Karpas-422 (cell line): ENCODE measurements at regions not wholly inside any gene's neighbourhood (a gene's known extent, or its start where the extent isn't known, plus 50 kb on each side); places are given as distances from the start of the nearest gene placed in this dataset.
"Not testable (repeated sequence)": the region's sequence is repeated elsewhere in the genome, so short reads cannot be mapped to it uniquely, and the experiment has no call there.

ENCODE experiments used
- DNase-seq: peaks from one replicate; pipeline ENCODE4 v3.0.0-alpha.2; 2015
- H2AFZ ChIP-seq: fragments of 200-600 bp; sonication (generic); 2 replicates; pipeline ENCODE4 v1.6.1; 2014; ENCODE audit warnings: antibody characterized with exemption, low read length, mixed read lengths
- H3K27ac ChIP-seq: fragments of 200-600 bp; sonication (generic); 2 replicates; pipeline ENCODE4 v1.5.1; 2014; ENCODE audit warnings: mild to moderate bottlenecking, low read length, moderate library complexity
- H3K27me3 ChIP-seq: fragments of 200-600 bp; sonication (generic); 2 replicates; pipeline ENCODE4 v1.6.1; 2014; ENCODE audit warnings: low read length, mixed read lengths
- H3K36me3 ChIP-seq: fragments of 200-600 bp; sonication (generic); 2 replicates; pipeline ENCODE4 v1.6.1; 2014; ENCODE audit warnings: low read length, mixed read lengths; ENCODE audit not compliant: insufficient read depth
- H3K4me1 ChIP-seq: fragments of 200-600 bp; sonication (generic); 2 replicates; pipeline ENCODE4 v1.6.1; 2014; ENCODE audit warnings: mild to moderate bottlenecking, low read length, mixed read lengths
- H3K4me2 ChIP-seq: fragments of 200-600 bp; sonication (generic); 2 replicates; pipeline ENCODE4 v1.6.1; 2014; ENCODE audit warnings: low read length, low read depth, mild to moderate bottlenecking; ENCODE audit not compliant: poor library complexity, severe bottlenecking
- H3K4me3 ChIP-seq: fragments of 200-600 bp; sonication (generic); 2 replicates; pipeline ENCODE4 v1.5.1; 2014; ENCODE audit warnings: mild to moderate bottlenecking, antibody characterized with exemption, low read length, mixed read lengths
- H3K79me2 ChIP-seq: fragments of 200-600 bp; sonication (generic); 2 replicates; pipeline ENCODE4 v1.6.1; 2014; ENCODE audit warnings: mild to moderate bottlenecking, low read length, mixed read lengths
- H3K9ac ChIP-seq: fragments of 200-600 bp; sonication (generic); 2 replicates; pipeline ENCODE4 v1.6.0; 2014; ENCODE audit warnings: low read length
- H3K9me2 ChIP-seq: fragments of 200-600 bp; sonication (generic), shearing (Covaris generic); replicated peaks from 2 replicates; pipeline ENCODE4 v1.6.0; 2014; ENCODE audit warnings: mild to moderate bottlenecking, low read length, moderate library complexity; ENCODE audit not compliant: insufficient read depth
- H3K9me3 ChIP-seq: fragments of 300-700, 200-600 bp; sonication (generic); 2 replicates; pipeline ENCODE4 v1.6.1; 2014; ENCODE audit warnings: low read length, mixed read lengths
- H4K20me1 ChIP-seq: fragments of 200-600 bp; sonication (generic); 2 replicates; pipeline ENCODE4 v1.6.1; 2014; ENCODE audit warnings: mild to moderate bottlenecking, antibody characterized with exemption, low read length, low read depth; ENCODE audit not compliant: insufficient read depth

GRCh38 chr6:6741264-6741663 is 152.7 kb downstream of the LY86 start:
- no peaks in the 10 kb centered on the region for H4K20me1 ChIP-seq
- no peak overlapping the region for H2AFZ ChIP-seq
- H3K79me2 ChIP-seq = no peaks in the 10 kb centered on the region
- no peaks in the 10 kb centered on the region; the same call in 1 of the 2 replicates for H3K27me3 ChIP-seq
- DNase-seq = no peak
- H3K9me3 ChIP-seq = no peaks in the 10 kb centered on the region
- H3K27ac ChIP-seq = no peak overlapping the region
- no peaks in the 10 kb centered on the region for H3K4me1 ChIP-seq
- no peak overlapping the region for H3K4me2 ChIP-seq
- H3K9me2 ChIP-seq = no peaks in the 10 kb centered on the region
- H3K4me3 ChIP-seq = no peak overlapping the region
- no peaks in the 10 kb centered on the region for H3K36me3 ChIP-seq
- no peak overlapping the region for H3K9ac ChIP-seq

DNA sequence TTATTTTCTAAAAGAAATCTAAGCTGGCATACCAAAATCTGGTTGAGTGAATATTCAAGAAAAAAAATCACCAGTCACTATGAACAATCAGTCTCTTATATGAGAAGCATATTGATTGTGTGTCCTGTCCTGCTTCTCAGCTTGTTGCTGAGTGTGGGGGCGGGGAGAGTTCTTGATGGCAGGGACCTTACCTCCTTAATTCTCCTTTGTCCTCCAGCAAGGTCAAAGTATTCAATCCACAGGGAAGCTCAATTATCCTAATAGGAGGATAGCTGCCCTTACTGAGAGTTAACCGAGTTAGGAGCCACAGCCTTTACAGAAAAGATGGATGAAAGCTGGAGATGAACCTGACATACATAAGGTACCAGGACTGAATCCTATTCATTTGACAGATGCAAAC is 154.0 kb downstream of the LY86 start:
- Histone ChIP-seq H3K9me2 (no peaks in the 10 kb centered on the region), H3K36me3 (no peaks in the 10 kb centered on the region), H3K4me1 (no peaks in the 10 kb centered on the region), H2AFZ (no peak overlapping the region), H3K79me2 (no peaks in the 10 kb centered on the region), H3K9ac (no peak overlapping the region), H3K4me3 (no peak overlapping the region), H3K4me2 (no peak overlapping the region), H3K27me3 (no peaks in the 10 kb centered on the region; the same call in 1 of the 2 replicates), H4K20me1 (no peaks in the 10 kb centered on the region), H3K9me3 (no peaks in the 10 kb centered on the region), H3K27ac (no peak overlapping the region)
- no peak for DNase-seq

GRCh38 chr6:6744551-6744950 is 156.0 kb downstream of the LY86 start:
- Histone ChIP-seq H3K9ac (no peak overlapping the region), H3K4me3 (no peak overlapping the region), H2AFZ (no peak overlapping the region), H3K9me2 (no peaks in the 10 kb centered on the region), H3K9me3 (no peaks in the 10 kb centered on the region), H3K4me2 (no peak overlapping the region), H3K4me1 (no peaks in the 10 kb centered on the region), H4K20me1 (no peaks in the 10 kb centered on the region), H3K36me3 (no peaks in the 10 kb centered on the region), H3K27ac (no peak overlapping the region), H3K79me2 (no peaks in the 10 kb centered on the region), H3K27me3 (no peaks in the 10 kb centered on the region)
- DNase-seq = no peak

- H4K20me1 ChIP-seq, H3K4me2 ChIP-seq, H3K27me3 ChIP-seq, H2AFZ ChIP-seq, H3K36me3 ChIP-seq, H3K9me3 ChIP-seq, H3K4me1 ChIP-seq, H3K9ac ChIP-seq, H3K4me3 ChIP-seq, H3K9me2 ChIP-seq, DNase-seq, H3K79me2 ChIP-seq, H3K27ac ChIP-seq: not testable (repeated sequence)
Measured at GRCh38 chr6:6745637-6746332, 157.3 kb downstream of the LY86 start.

DNA sequence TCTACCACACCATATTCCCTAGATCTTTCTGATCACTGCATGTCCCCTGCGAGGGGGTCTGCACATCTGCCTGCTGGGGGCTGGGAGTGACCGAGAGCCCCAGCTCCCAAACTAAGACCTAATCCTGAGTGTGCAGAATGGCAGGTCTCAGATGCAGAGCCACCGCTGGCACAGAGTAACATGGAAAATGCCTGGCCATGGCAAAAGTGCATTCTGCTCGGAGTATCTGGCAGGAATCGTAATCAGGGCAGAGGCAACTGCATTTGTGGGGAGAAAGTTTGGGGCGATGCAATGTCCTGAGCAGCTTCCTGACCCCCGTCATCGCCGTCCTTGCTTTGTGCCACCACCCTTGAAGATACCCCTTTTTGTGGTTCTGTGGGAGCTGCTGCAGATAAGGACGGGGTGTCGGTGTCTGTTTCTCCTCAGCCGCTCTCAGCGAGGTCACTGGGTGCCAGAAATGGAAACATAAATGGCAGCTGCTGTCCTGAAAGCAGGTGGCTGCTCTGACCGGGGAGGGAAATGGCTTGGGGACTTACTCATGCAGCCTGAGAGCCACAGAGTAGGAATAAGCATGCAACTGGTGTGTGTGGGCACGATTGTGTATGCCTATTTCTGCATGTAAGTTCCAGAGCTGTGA is 157.9 kb downstream of the LY86 start:
- Histone ChIP-seq H3K27ac (no peak overlapping the region), H3K9ac (no peak overlapping the region), H3K79me2 (no peaks in the 10 kb centered on the region), H4K20me1 (no peaks in the 10 kb centered on the region), H3K9me2 (no peaks in the 10 kb centered on the region), H2AFZ (no peak overlapping the region), H3K9me3 (no peaks in the 10 kb centered on the region), H3K4me2 (no peak overlapping the region), H3K36me3 (no peaks in the 10 kb centered on the region), H3K4me1 (no peaks in the 10 kb centered on the region), H3K27me3 (no peaks in the 10 kb centered on the region), H3K4me3 (no peak overlapping the region)
- DNase-seq = no peak

DNA sequence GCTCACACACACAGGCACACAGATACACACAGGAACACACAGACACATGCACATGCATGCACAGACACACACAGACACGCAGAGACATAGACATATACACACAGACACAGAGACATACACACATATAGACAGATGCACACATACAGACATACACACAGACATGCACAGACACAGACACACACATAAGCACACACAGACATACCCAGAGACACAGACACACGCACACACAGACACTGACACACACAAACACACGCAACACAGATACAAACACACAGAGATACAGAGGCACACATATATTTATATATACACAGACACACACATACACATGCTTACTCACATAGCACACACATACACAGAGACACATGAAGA is 158.4 kb downstream of the LY86 start:
- Histone ChIP-seq H3K9ac (no peak overlapping the region), H3K27ac (no peak overlapping the region), H4K20me1 (no peaks in the 10 kb centered on the region), H3K9me3 (no peaks in the 10 kb centered on the region), H3K4me2 (no peak overlapping the region), H3K36me3 (no peaks in the 10 kb centered on the region), H3K79me2 (no peaks in the 10 kb centered on the region), H3K4me3 (no peak overlapping the region), H3K4me1 (no peaks in the 10 kb centered on the region), H2AFZ (no peak overlapping the region), H3K9me2 (no peaks in the 10 kb centered on the region), H3K27me3 (no peaks in the 10 kb centered on the region)
- DNase-seq = no peak

- H3K9me3 ChIP-seq = no peaks in the 10 kb centered on the region
- H3K79me2 ChIP-seq = no peaks in the 10 kb centered on the region
- no peaks in the 10 kb centered on the region for H3K9me2 ChIP-seq
- no peaks in the 10 kb centered on the region for H4K20me1 ChIP-seq
- DNase-seq = no peak
- H3K36me3 ChIP-seq = no peaks in the 10 kb centered on the region
- H3K4me2 ChIP-seq = no peak overlapping the region
- H3K4me3 ChIP-seq = no peak overlapping the region
- no peak overlapping the region for H3K27ac ChIP-seq
- no peaks in the 10 kb centered on the region for H3K27me3 ChIP-seq
- no peak overlapping the region for H2AFZ ChIP-seq
- no peaks in the 10 kb centered on the region for H3K4me1 ChIP-seq
- H3K9ac ChIP-seq = no peak overlapping the region
Measured at GRCh38 chr6:6747371-6747770, 158.9 kb downstream of the LY86 start.

DNA sequence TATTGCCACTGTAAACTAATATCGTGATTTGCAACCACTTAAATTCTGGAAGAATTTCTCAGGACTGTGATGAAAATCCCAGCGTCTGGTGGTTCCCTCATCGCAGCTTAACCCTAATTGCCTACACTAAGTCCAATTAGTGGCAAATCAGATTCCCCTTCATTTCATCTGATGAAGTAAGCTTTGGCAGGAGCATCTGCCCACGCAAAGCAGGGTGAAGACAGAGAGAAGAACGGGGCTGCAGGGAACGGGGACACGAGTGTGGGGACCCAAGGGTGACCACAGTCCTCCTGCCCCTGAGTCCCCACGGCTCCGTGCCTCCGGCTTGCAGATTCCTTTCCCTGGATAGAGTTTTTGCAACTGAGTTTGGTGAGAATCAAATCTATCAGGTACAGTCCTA is 159.5 kb downstream of the LY86 start:
- no peak overlapping the region for H3K9ac ChIP-seq
- no peaks in the 10 kb centered on the region for H3K79me2 ChIP-seq
- no peaks in the 10 kb centered on the region for H3K36me3 ChIP-seq
- no peaks in the 10 kb centered on the region for H4K20me1 ChIP-seq
- H3K27ac ChIP-seq = no peak overlapping the region
- H3K4me1 ChIP-seq = no peaks in the 10 kb centered on the region
- no peaks in the 10 kb centered on the region for H3K27me3 ChIP-seq
- H2AFZ ChIP-seq = no peak overlapping the region
- no peaks in the 10 kb centered on the region for H3K9me2 ChIP-seq
- H3K9me3 ChIP-seq = no peaks in the 10 kb centered on the region
- H3K4me2 ChIP-seq = no peak overlapping the region
- DNase-seq = no peak
- no peak overlapping the region for H3K4me3 ChIP-seq
